ENCODE measurements at regions not wholly inside any gene's neighbourhood (a gene's known extent, or its start where the extent isn't known, plus 50 kb on each side); places are given as distances from the start of the nearest gene placed in this dataset.

DNA sequence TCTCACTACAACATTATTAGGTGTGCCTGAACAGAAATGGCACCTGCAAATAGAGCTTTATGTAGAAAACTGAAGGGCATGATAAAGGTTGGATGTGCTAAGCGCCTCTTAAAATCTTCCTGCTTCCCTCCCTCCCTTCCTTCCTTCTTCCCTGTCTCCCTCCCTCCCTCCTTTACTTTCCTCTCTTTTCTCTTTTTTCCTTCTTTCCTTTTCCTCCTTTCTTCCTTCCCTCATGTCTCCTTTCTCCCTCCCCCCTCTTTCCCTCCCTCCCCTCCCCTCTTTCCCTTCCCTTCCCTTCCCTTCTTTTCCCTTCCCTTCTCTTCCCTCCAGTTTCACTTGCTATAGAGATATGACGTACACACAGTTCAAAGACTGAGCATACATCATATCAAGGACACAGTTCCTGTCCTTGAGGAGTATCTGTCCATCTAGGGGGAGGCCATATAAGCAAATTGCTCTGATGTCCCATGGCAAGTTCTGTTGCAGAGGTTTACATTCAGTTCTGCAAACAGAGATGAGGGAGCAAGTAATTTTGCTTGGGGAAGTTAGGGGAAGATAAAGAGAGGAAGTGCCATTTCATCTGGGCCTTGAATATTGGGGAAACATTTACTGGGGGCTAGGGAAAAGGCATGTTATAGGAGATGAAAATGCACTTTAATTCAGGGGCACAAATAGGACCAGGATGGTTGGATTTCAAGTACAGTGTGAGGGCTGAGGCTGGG lies 79.0 kb upstream of the EEF1E1 start:
- TF ChIP-seq, protein P1, sequence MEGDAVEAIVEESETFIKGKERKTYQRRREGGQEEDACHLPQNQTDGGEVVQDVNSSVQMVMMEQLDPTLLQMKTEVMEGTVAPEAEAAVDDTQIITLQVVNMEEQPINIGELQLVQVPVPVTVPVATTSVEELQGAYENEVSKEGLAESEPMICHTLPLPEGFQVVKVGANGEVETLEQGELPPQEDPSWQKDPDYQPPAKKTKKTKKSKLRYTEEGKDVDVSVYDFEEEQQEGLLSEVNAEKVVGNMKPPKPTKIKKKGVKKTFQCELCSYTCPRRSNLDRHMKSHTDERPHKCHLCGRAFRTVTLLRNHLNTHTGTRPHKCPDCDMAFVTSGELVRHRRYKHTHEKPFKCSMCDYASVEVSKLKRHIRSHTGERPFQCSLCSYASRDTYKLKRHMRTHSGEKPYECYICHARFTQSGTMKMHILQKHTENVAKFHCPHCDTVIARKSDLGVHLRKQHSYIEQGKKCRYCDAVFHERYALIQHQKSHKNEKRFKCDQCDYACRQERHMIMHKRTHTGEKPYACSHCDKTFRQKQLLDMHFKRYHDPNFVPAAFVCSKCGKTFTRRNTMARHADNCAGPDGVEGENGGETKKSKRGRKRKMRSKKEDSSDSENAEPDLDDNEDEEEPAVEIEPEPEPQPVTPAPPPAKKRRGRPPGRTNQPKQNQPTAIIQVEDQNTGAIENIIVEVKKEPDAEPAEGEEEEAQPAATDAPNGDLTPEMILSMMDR (IDR thresholded peaks at IDR 0.05; ENCODE audit: low read depth, low read length, poor library complexity, severe bottlenecking): no peak
- no peak for TF ChIP-seq EZH2phosphoT487 (IDR thresholded peaks at IDR 0.05; ENCODE audit: borderline replicate concordance, low read length)

Measured in DOHH2 (cell line).